NCI-H2196 (cell line): ENCODE measurements at regions not wholly inside any gene's neighbourhood (a gene's known extent, or its start where the extent isn't known, plus 50 kb on each side); places are given as distances from the start of the nearest gene placed in this dataset.

Experiments
- DNase-seq: peaks from one replicate; lab custom pipeline; 2025; ENCODE audit not compliant: unreplicated experiment; lab: John Stamatoyannopoulos, UW

DNA sequence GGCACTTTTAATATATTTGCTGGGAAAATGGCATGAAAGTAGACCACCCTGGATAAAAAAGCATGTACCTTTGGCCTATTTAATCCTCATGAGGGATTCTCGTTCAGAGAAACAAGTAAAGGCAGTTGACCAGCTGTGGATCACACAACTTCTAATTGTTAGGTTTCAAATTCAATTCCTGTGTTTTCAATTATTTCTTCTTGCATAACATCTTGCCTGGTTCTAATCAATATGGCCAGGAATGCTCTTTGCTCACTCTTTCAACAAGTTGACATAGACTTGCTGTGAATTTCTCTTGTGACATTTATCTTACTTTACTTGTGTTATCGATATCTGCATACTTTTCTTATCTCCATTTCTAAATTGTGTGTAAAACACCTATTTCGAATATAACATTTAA, 211.8 kb downstream of the SLC7A11 start:
- no peak for DNase-seq

DNA sequence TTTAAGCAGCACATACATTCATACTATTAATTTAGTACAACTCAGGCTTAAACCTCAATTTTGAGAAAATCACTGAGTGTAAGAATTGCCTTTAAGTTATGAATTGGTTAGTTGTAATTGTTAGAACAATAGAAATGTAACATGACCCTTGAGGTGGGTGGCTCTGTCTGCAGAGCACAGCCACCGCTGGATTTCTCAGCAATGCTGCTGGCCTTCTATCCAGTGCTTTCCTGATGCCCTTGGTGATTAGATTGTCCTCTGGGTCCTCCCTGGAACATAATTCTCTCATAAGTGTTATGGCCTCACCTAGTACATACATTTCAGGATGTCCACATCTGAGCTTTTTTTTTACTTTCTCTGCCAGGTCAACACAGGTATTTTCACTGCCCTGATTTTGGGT, 213.2 kb downstream of the SLC7A11 start:
- DNase-seq = no peak

DNA sequence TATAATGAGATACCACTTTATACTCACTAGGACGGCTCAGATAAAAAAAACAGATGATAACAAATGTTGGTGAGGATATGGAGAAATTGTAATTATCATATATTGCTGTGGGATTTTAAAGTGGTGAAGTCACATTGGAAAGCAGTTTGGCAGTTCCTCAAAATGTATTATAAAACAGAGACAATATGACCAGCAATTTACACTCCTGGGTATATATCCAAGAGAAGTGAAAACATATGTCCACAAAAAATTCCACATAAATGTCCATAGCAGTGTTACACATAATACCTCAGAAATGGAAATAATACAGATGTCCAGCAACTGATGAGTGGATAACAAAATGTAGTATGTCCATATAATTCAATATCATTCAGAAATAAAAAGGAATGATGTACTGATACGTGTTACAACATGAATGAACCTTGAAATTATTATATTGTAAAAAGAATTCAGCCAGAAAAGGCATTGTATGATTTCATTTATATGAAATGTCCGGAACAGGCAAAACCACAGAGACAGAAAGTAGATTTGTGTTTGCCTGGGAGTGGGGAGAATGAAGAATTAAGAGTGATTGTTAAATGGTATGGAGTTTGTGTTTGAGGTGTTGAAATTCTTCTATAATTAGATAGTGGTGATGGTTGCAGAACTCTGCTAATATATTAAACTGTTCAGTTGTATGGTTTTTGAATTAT, 220.9 kb downstream of the SLC7A11 start:
- no peak for DNase-seq

DNA sequence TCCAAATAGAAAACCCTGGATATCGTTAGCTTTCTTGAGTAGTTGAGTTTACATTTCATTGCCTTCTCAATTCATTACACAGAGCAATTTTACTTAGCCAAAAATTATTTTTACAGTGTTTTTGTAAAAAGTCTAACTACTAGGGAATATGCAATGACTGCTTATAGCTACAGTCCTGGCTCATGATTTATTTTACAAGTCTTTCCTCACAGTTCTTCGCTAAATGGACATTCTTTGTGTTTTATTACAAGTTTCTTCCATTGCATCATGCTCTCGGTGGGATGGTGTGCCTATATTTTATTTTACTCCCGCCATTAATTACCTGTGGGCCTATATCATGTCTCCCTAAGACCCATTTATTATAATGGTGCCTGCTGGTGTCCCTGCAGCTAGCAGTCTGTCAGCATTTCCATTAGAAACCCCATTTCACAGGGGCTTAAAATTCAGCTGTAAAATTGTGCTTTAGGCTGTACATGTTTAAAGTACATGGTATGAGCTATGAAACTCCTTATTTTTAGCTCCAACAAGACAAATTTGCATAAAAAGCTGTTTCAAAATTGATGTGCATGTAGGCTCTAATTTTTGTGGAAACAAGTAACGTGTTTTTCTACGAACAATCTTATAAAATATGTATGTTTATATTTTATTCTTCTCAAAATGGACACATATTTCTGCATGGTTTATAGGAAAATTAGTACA, 227.4 kb downstream of the SLC7A11 start:
- DNase-seq = no peak

DNA sequence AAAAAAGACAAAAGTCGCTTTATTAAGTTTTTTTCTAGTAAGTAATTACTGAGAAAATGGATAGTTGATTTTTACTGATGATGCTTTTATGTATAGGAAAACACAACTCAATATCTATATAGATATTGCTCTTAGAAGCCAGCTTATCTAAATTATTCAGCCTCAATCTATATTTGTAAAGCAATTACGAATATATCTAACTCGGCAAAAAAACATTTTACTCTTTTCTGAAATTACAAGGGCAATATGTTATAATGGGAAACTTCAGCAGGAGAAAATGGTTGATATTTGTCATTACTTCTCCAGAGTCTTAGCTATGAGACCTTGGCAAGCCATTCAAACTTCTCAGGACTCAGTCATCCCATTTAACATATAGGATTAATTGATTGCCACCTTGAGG, 228.5 kb downstream of the SLC7A11 start:
- no peak for DNase-seq

DNA sequence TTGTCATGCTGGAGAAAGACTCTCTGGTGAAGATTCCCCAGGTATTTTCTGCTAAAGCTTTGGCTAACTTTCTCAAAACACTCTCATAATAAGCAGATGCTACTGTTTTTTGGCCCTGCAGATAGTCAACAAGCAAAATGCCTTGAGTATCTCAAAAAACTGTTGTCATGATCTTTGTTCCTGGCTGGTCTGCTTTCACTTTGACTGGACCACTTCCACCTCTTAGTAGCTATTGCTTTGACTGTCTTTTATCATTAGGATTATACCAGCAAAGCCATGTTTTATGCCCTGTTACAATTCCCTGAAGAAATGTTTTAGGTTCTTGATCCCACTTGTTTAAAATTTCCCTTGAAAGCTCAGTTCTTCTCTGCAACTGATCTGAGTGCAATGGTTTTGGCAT, 231.5 kb downstream of the SLC7A11 start:
- DNase-seq = no peak

DNA sequence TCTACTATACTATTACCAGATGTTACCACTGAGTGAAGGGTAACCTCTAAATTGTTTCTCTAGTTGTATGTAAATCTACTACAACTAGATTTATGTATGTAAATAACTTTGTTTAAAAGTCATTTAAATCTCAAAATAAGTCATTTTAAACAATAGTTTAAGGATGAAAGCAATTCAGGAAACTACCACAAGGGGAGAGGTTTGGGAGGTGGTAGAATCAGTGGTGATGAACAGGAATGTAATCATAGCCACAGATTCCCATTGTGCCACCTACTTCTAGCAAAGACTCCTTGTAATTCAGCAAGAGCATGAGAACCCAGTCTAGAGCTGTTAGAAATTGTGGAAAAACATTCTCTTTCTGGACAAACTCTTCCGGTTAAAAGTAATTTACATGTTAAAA, 234.6 kb downstream of the SLC7A11 start:
- no peak for DNase-seq

DNA sequence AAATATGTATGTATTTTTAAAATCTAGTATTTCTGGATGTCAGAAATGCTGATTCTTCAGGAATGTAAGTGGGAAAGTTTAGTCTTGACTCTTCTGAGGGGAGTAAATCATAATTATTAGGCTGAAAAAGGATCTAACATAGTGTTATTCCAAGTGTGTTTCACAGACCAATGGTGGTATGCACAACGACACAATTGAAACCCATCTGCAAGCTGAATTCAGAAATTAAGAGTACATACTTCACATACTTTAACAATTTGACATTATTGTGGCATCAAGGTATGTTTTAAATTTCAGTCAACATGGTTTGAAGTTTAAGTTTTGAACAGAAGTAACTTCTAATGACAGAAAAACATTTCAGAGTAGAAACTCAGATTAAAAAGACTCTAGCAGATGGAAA, 236.7 kb downstream of the SLC7A11 start:
- no peak for DNase-seq

DNA sequence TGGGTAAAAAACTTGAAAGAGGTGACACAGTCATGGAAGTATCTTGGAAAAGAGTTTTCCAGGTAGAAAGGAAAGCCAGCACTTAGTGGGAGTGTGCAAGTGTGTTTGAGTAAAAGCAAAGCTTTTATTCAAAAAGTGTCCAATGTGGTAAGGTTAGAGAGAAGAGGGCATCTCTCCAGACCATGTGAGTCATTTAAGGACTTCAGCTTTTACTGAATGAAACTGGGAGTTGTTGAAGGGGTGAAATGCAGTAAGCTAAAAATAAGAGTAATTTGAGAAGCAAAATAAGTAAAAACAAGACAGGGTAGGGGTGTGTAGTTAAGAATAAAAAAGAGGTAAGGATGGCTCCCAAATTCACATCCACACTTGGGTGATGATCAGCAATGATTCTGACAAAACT, 238.9 kb downstream of the SLC7A11 start:
- DNase-seq = no peak

DNA sequence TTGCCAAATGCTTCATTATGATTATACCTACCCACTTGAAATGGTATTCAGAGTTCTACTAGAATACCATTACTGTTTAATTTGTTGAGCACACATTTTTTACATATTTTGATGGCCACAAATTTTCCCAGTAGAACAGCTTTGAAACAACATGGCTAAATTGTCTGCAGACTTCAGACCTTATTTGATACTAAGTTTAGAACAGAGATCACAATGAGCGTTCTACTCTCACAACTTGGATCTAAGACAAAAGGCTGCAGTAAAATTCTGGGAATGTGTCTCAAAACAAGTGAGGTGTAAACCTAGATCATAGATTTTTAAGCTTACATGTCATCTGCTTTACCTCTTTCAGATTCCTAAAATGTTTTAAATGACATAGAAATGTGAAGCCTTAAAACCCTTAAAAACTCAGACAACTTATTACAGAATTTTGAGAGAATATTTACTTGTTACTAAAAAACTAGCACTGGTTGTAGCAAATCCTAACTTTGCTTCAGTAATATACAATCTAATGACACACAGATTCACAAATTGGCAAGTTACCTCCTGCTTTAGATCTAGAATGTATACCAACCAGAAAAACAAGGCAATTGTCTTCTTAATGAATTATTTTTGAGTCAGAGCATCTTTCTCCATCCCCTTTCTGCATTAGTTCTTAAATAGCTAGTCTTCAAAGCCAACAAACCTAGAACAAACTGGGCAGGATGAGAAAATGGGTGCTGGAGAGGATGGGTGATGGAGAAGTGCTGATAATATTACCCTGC, 243.3 kb downstream of the SLC7A11 start:
- DNase-seq = no peak

DNA sequence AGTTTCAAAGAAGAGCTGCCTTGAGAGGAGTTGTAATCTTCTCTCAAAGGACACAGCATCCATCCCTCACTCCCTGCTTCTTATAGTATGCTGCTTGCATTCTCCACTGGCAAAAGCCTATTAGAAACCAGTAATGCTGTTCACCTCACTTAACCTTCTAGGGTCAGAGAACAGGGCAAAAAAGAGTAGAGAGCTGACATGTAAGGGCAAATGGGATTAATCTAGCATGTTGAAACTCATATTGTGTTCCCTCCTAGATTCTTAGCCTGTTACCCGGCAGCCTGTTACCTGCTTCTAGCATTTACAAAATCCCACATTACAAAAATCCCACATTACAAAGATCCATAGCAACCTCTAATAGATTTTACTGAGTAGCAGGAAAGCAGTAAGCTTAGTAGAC, 244.7 kb downstream of the SLC7A11 start:
- DNase-seq = no peak

DNA sequence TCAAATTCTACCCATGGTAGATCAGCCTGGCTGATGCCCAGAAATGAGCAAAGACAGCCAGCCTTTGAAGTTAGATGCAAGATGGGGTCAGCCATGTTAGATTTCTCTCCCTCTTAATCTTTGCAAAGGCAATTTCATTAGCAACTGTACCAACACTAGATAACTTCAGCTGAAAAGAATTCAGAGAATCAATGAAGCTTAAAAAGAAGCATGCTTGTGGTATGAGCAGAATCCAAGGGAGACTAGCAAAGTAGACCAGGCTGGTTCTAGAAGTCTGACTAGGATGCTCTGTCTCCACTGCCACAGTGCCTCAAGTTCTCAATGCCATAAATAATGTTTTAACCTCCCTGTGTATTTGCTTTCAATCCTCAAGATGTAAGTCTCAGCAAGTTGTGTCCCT, 247.3 kb downstream of the SLC7A11 start:
- no peak for DNase-seq

DNA sequence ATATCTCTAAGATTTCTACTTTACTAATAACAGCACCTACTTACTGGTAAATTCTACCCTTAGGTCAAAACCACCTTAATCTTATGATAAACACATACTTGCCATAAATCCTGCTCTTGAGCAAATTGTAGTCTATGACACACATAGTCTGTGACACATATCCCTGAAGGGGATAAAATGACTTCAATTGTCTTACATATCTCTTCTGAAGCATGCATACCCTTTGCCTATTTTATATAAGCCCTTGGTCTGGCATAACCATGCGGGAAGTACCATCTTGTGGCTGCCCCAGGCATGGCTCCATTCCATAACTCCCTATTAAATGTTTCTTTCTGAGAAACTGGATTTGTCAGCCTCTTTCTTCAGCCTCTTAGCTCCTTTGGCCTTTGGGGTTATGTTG, 248.9 kb downstream of the SLC7A11 start:
- no peak for DNase-seq

DNA sequence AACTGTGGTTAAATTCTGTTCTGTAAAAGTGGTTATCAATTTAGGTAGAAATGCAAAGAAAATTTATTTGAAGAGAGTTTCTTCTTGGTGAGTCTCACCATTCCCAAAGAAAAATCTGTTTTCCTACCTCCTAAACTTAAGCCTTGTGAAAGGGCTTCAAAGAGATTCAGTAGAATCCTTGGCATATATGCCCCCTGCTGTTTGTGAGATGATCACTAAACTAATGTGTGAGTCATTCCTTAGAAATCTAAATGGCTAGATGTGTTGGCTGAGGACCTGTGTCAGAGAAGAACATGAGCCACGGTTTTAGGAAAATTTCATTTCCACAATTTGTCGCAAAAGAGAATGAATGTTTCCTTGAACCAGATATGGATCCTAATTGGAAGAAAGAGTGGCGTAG, 260.9 kb downstream of the SLC7A11 start:
- DNase-seq = no peak

DNA sequence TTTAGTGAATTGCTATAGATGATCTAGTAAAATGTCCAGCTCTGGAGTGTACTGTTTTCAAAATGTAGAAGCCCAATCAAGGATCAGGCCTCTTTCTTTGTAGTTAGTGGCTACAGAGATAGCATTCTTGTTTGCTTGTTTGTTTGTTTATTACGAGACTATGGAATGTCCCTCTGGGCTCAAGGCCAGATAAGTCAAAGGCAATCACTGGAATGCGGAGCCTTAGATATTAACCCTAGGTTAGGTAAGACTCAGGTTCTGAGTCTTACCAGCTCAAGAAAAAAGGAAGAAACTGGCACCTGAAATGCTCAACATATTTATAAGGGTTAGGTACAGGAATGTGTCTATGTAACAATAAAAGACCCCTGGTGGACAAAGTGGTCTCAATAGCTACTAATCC, 261.5 kb downstream of the SLC7A11 start:
- DNase-seq = no peak

DNA sequence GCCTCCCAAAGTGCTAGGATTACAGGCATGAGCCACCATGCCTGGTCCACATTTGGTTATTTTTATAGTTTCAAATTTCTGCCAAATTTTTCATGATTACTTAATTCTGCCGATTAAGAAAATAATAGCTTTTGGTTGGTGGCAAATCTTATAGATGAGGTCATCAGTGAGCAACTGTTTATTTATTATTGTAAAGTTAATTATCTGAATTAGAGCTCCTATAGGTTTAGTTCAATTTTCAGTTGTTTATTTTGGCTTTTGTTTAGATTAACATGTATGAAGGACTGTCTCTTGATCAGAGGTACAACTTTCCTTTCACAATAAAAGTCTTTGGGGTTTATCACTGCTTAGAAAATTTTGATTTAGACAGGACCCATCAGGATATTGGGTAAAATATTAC, 262.2 kb downstream of the SLC7A11 start:
- DNase-seq = no peak

DNA sequence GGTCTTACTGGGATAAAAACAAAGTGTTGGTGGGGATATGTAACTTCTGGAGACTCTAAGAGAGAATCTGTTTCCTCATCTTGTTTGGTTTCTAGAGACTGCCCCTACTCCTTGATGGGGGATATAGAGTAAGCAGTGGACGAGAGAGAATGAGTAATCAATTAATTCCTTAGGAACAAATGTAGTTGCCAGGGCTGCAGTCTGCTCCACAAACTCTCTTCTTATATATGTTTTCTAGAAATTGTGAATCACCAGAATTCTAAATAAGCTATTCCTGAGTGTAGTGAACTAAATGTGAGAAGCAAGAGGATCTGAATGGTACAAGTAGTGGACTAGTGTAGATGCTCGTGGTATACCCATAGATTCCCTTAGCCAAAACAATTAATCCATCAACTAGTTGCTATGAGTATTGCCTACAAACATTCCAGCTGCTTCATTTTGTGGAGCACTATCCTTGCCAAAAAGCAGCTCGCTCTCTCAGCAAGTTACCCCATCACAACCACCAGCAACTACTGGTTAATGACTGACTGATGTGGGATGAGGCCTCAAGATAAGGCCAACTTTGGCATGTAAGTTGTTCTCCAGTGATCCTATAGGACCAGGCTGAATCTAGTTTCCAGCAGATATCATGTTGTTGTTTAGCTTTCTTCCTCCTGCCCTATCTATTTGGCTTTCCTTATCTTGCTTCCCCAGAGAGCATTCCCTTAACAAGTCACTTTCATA, 273.0 kb downstream of the SLC7A11 start:
- DNase-seq = no peak

DNA sequence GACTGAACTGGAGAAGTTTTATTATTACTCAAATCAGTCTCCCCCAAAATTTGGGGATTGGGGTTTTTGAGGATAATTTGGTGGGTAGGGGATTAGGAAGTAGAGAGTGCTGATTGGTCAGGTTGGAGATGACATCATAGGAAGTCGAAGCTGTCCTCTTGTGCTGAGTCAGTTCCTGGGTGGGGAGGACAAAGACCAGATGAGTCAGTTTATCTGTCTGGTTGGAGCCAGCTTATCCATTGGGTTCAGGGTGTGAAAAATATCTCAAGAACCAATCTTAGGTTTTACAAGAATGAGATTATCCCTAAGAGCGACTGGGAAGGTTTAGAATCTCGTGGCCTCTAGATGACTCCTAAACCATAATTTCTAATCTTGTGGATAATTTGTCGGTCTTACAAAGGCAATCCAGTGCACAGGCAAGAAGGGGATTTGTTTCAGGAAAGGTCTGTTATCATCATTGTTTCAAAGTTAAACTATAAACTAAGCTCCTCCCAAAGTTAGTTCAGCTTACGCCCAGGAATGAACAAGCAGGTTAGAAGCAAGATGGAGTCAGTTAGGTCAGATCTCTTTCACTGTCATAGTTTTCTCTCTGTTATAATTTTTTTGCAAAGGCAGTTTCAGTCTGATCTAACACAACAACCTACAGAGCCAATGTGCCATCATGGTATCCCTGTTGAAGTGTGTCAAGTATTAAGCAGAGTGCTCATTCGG, 274.5 kb downstream of the SLC7A11 start:
- no peak for DNase-seq

DNA sequence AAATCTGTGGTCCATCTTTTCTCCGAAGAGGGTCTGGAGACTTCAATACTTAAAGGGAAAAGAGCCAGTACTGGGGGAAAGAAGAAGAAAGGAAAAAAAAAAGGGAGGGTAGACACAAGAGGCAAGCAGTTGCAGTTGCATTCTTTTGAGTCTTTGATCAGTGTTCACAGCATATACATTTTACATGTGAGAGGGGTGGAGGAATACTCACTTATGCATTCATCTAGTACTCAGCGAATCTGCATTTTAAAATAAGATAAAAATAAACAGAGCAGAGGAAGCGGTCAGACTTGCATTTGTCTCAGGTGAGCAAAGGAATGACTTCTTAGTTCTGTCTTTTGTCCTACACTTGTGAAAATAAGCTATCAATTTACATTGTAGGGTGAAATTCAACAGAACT, 275.6 kb downstream of the SLC7A11 start:
- DNase-seq = no peak

DNA sequence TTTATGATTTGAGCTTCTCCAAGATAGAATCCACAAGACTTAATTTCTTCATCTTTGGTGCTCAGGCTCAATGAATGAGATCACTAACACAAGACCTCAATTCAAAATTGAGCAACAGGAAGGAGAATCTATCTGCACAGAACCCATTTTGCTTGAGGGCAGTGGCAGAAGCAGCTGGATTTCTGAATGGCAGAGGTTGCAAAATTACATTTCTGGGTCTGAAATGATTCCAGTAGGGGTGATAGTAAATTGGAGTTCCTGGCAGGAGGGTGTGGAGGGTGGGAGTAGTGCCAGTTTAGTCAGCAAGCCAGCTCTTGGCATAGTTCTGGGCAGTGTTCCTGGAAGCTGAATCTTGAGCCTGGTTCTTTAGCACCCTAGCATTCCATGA, 281.1 kb downstream of the SLC7A11 start:
- DNase-seq = no peak
